ENCODE measurements at regions not wholly inside any gene's neighbourhood (a gene's known extent, or its start where the extent isn't known, plus 50 kb on each side); places are given as distances from the start of the nearest gene placed in this dataset.

- Histone ChIP-seq H3K4me1 (no peaks in the 10 kb centered on the region), H3K9me3 (no peaks in the 10 kb centered on the region), H3K4me3 (no peak overlapping the region), H3K27me3 (no peaks in the 10 kb centered on the region), H3K27ac (no peak overlapping the region), H3K36me3 (no peaks in the 10 kb centered on the region)
- TF ChIP-seq CTCF (IDR thresholded peaks at IDR 0.05) (no peak), POLR2A (IDR thresholded peaks at IDR 0.05) (no peak)
- DNase-seq: no peak
Measured at GRCh38 chr10:130891066-130891465, 420.5 kb downstream of the TCERG1L start.

- H3K9me3 ChIP-seq: no peaks in the 10 kb centered on the region
- no peak for DNase-seq
- no peak for TF ChIP-seq POLR2A (IDR thresholded peaks at IDR 0.05)
- TF ChIP-seq CTCF (IDR thresholded peaks at IDR 0.05): no peak
- H3K36me3 ChIP-seq: no peaks in the 10 kb centered on the region
- H3K27ac ChIP-seq: no peak overlapping the region
- H3K4me1 ChIP-seq: no peaks in the 10 kb centered on the region
- H3K27me3 ChIP-seq: no peaks in the 10 kb centered on the region
- no peak overlapping the region for H3K4me3 ChIP-seq
Measured at GRCh38 chr10:130894471-130894870, 417.1 kb downstream of the TCERG1L start.

GRCh38 chr10:130895161-130895560, 416.4 kb downstream of the TCERG1L start:
- no peak for DNase-seq
- H3K36me3 ChIP-seq: no peaks in the 10 kb centered on the region
- no peak overlapping the region for H3K27ac ChIP-seq
- H3K27me3 ChIP-seq: no peaks in the 10 kb centered on the region
- TF ChIP-seq POLR2A (IDR thresholded peaks at IDR 0.05): no peak
- TF ChIP-seq CTCF (IDR thresholded peaks at IDR 0.05): no peak
- H3K9me3 ChIP-seq: no peaks in the 10 kb centered on the region
- no peaks in the 10 kb centered on the region for H3K4me1 ChIP-seq
- H3K4me3 ChIP-seq: no peak overlapping the region

- DNase-seq: no peak
- Histone ChIP-seq H3K9me3 (no peaks in the 10 kb centered on the region), H3K4me3 (no peak overlapping the region), H3K27ac (no peak overlapping the region), H3K36me3 (no peaks in the 10 kb centered on the region), H3K4me1 (no peaks in the 10 kb centered on the region), H3K27me3 (no peaks in the 10 kb centered on the region)
- TF ChIP-seq POLR2A (IDR thresholded peaks at IDR 0.05) (no peak), CTCF (IDR thresholded peaks at IDR 0.05) (no peak)
Measured at GRCh38 chr10:130897815-130898214, 413.7 kb downstream of the TCERG1L start.

GRCh38 chr10:130898381-130898780, 413.1 kb downstream of the TCERG1L start:
- no peak for TF ChIP-seq CTCF (IDR thresholded peaks at IDR 0.05)
- TF ChIP-seq POLR2A (IDR thresholded peaks at IDR 0.05): no peak
- Histone ChIP-seq H3K36me3 (no peaks in the 10 kb centered on the region), H3K9me3 (no peaks in the 10 kb centered on the region), H3K27me3 (no peaks in the 10 kb centered on the region), H3K4me1 (no peaks in the 10 kb centered on the region), H3K4me3 (no peak overlapping the region), H3K27ac (no peak overlapping the region)
- DNase-seq: no peak

- Histone ChIP-seq H3K4me1 (no peaks in the 10 kb centered on the region), H3K9me3 (no peaks in the 10 kb centered on the region), H3K36me3 (no peaks in the 10 kb centered on the region), H3K27me3 (no peaks in the 10 kb centered on the region), H3K27ac (no peak overlapping the region), H3K4me3 (no peak overlapping the region)
- no peak for TF ChIP-seq CTCF (IDR thresholded peaks at IDR 0.05)
- TF ChIP-seq POLR2A (IDR thresholded peaks at IDR 0.05): no peak
- no peak for DNase-seq
Measured at GRCh38 chr10:130899856-130900255, 411.7 kb downstream of the TCERG1L start.

Measured in Peyer's patch (tissue), 4 donors.